ENCODE measurements at regions not wholly inside any gene's neighbourhood (a gene's known extent, or its start where the extent isn't known, plus 50 kb on each side); places are given as distances from the start of the nearest gene placed in this dataset.
"Not testable (repeated sequence)": the region's sequence is repeated elsewhere in the genome, so short reads cannot be mapped to it uniquely, and the experiment has no call there.

- no peak for DNase-seq
- Histone ChIP-seq H3K27me3 (ENCODE audit: insufficient read depth, low read length, poor library complexity, severe bottlenecking) (no peaks in the 10 kb centered on the region), H3K36me3 (ENCODE audit: insufficient read depth, low read length) (no peaks in the 10 kb centered on the region), H3K4me3 (ENCODE audit: low read length) (no peak overlapping the region), H3K27ac (ENCODE audit: low read depth, low read length) (no peak overlapping the region), H3K9me3 (ENCODE audit: low read length) (no peaks in the 10 kb centered on the region), H3K4me1 (ENCODE audit: insufficient read depth, low read length) (no peaks in the 10 kb centered on the region)
- H3K9me3 Mint-ChIP-seq: peaks cover 0 to 6% (median 0%) of the 10 kb centered on the region in 5 donors
- H3K27ac Mint-ChIP-seq: no peak overlapping the region
- no peaks in the 10 kb centered on the region for H3K36me3 Mint-ChIP-seq
- no peak overlapping the region for H3K4me3 Mint-ChIP-seq
- no peaks in the 10 kb centered on the region for H3K4me1 Mint-ChIP-seq
- CTCF ChIA-PET: no interaction called here
- POLR2A ChIA-PET: no interaction called here
- H3K27me3 Mint-ChIP-seq: no peaks in the 10 kb centered on the region
Measured at GRCh38 chr12:32983968-32984367, 87.4 kb upstream of the PKP2 start.

GRCh38 chr12:32983332-32983731, 86.8 kb upstream of the PKP2 start:
- Mint-ChIP-seq H3K27ac (no peak overlapping the region), H3K4me3 (no peak overlapping the region), H3K4me1 (no peaks in the 10 kb centered on the region), H3K27me3 (no peaks in the 10 kb centered on the region), H3K36me3 (no peaks in the 10 kb centered on the region), H3K9me3 (peaks cover 0 to 6% (median 0%) of the 10 kb centered on the region in 5 donors)
- no peak overlapping the region for H3K4me3 ChIP-seq (ENCODE audit: low read length)
- H3K27me3 ChIP-seq (ENCODE audit: insufficient read depth, low read length, poor library complexity, severe bottlenecking): no peaks in the 10 kb centered on the region
- H3K36me3 ChIP-seq (ENCODE audit: insufficient read depth, low read length): no peaks in the 10 kb centered on the region
- H3K9me3 ChIP-seq (ENCODE audit: low read length): no peaks in the 10 kb centered on the region
- H3K4me1 ChIP-seq (ENCODE audit: insufficient read depth, low read length): no peaks in the 10 kb centered on the region
- ChIA-PET POLR2A (no interaction called here), CTCF (no interaction called here)
- H3K27ac ChIP-seq (ENCODE audit: low read depth, low read length): no peak overlapping the region
- no peak for DNase-seq

DNA sequence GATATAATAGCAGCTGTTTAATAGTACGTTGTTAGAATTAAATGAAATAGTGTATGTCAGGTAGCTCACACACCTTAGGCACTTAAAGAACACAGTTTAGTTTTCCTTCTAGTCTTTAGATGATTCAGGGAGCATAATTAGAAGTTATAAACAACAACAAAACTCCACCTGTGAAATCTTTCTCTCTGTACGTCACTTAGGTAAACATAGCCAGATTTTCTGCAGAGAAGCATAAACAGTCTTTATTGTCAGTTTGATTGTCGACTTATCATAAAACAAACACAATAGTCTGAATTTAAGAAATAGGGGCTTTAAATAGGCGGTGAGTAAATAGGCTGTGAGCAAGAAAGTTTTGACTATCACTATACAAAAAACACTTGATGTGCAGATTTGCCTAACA, 84.6 kb upstream of the PKP2 start:
- Mint-ChIP-seq H3K9me3 (peaks cover 0 to 6% (median 0%) of the 10 kb centered on the region in 5 donors), H3K27ac (no peak overlapping the region), H3K4me3 (no peak overlapping the region), H3K27me3 (no peaks in the 10 kb centered on the region), H3K36me3 (no peaks in the 10 kb centered on the region), H3K4me1 (no peaks in the 10 kb centered on the region)
- ChIA-PET CTCF (no interaction called here), POLR2A (no interaction called here)
- no peaks in the 10 kb centered on the region for H3K9me3 ChIP-seq (ENCODE audit: low read length)
- no peaks in the 10 kb centered on the region for H3K27me3 ChIP-seq (ENCODE audit: insufficient read depth, low read length, poor library complexity, severe bottlenecking)
- no peaks in the 10 kb centered on the region for H3K36me3 ChIP-seq (ENCODE audit: insufficient read depth, low read length)
- no peak overlapping the region for H3K27ac ChIP-seq (ENCODE audit: low read depth, low read length)
- no peak overlapping the region for H3K4me3 ChIP-seq (ENCODE audit: low read length)
- DNase-seq: no peak
- H3K4me1 ChIP-seq (ENCODE audit: insufficient read depth, low read length): no peaks in the 10 kb centered on the region

GRCh38 chr12:32975122-32975521, 78.5 kb upstream of the PKP2 start:
- no peaks in the 10 kb centered on the region for H3K36me3 Mint-ChIP-seq
- no peak overlapping the region for H3K27ac Mint-ChIP-seq
- Histone ChIP-seq H3K27ac (ENCODE audit: low read depth, low read length) (no peak overlapping the region), H3K9me3 (ENCODE audit: low read length) (no peaks in the 10 kb centered on the region), H3K4me1 (ENCODE audit: insufficient read depth, low read length) (no peaks in the 10 kb centered on the region), H3K27me3 (ENCODE audit: insufficient read depth, low read length, poor library complexity, severe bottlenecking) (no peaks in the 10 kb centered on the region), H3K36me3 (ENCODE audit: insufficient read depth, low read length) (no peaks in the 10 kb centered on the region), H3K4me3 (ENCODE audit: low read length) (no peak overlapping the region)
- no peak for DNase-seq
- no peaks in the 10 kb centered on the region for H3K27me3 Mint-ChIP-seq
- no peaks in the 10 kb centered on the region for H3K4me1 Mint-ChIP-seq
- POLR2A ChIA-PET: no interaction called here
- peaks cover 0 to 1% (median 0%) of the 10 kb centered on the region in 5 donors for H3K9me3 Mint-ChIP-seq
- H3K4me3 Mint-ChIP-seq: no peak overlapping the region
- CTCF ChIA-PET: no interaction called here

- H3K27me3 ChIP-seq (ENCODE audit: insufficient read depth, low read length, poor library complexity, severe bottlenecking): no peaks in the 10 kb centered on the region
- no peaks in the 10 kb centered on the region for H3K27me3 Mint-ChIP-seq
- no peak overlapping the region for H3K4me3 Mint-ChIP-seq
- no peaks in the 10 kb centered on the region for H3K36me3 ChIP-seq (ENCODE audit: insufficient read depth, low read length)
- H3K9me3 Mint-ChIP-seq: no peaks in the 10 kb centered on the region
- H3K4me1 Mint-ChIP-seq: no peaks in the 10 kb centered on the region
- CTCF ChIA-PET: no interaction called here
- DNase-seq: no peak
- H3K27ac ChIP-seq (ENCODE audit: low read depth, low read length): no peak overlapping the region
- no peak overlapping the region for H3K4me3 ChIP-seq (ENCODE audit: low read length)
- no peak overlapping the region for H3K27ac Mint-ChIP-seq
- H3K4me1 ChIP-seq (ENCODE audit: insufficient read depth, low read length): no peaks in the 10 kb centered on the region
- no peaks in the 10 kb centered on the region for H3K36me3 Mint-ChIP-seq
- POLR2A ChIA-PET: no interaction called here
- H3K9me3 ChIP-seq (ENCODE audit: low read length): no peaks in the 10 kb centered on the region
Measured at GRCh38 chr12:32970465-32971110, 74.0 kb upstream of the PKP2 start.

DNA sequence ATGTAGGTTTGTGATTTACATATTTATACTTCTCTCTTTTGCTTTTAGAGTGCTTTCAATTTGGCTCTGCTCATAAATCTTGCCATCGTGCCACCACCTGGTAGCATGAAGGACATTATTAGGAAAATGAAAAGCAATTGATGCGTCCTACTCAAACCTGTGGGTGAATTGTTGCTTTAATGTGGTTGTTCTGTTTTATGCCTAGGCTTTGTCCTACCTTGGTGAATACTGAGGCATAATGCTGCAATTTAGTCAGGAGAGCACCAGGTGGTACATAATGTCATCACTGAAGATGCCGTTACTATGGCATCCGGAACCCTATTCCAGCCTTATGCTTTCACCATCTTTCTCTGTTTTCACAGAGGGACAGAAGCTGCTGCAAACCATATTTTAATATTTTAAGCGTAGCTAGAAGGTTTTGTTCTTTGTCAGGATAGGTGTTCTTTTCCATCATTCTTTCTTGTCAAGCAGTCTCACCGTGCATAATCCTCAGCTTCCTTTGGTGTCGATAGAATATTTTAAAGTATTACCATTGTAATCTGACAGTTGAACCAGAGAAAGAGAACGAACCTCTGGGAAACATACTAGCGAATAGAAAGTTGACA, 68.5 kb upstream of the PKP2 start:
- no peak for DNase-seq
- Histone ChIP-seq H3K27ac (ENCODE audit: low read depth, low read length) (no peak overlapping the region), H3K4me1 (ENCODE audit: insufficient read depth, low read length) (no peaks in the 10 kb centered on the region), H3K4me3 (ENCODE audit: low read length) (no peak overlapping the region), H3K27me3 (ENCODE audit: insufficient read depth, low read length, poor library complexity, severe bottlenecking) (no peaks in the 10 kb centered on the region), H3K36me3 (ENCODE audit: insufficient read depth, low read length) (no peaks in the 10 kb centered on the region), H3K9me3 (ENCODE audit: low read length) (no peaks in the 10 kb centered on the region)
- Mint-ChIP-seq H3K4me3 (no peak overlapping the region), H3K9me3 (peaks cover 0 to 6% (median 0%) of the 10 kb centered on the region in 5 donors), H3K36me3 (no peaks in the 10 kb centered on the region), H3K27ac (no peak overlapping the region), H3K4me1 (no peaks in the 10 kb centered on the region), H3K27me3 (no peaks in the 10 kb centered on the region)
- ChIA-PET POLR2A (no interaction called here), CTCF (no interaction called here)

GRCh38 chr12:32956418-32956817, 59.8 kb upstream of the PKP2 start:
- H3K9me3 Mint-ChIP-seq; H3K27me3 Mint-ChIP-seq; H3K27me3 ChIP-seq (ENCODE audit: insufficient read depth, low read length, poor library complexity, severe bottlenecking); DNase-seq; CTCF ChIA-PET; H3K36me3 Mint-ChIP-seq; H3K4me1 ChIP-seq (ENCODE audit: insufficient read depth, low read length); H3K36me3 ChIP-seq (ENCODE audit: insufficient read depth, low read length); H3K4me1 Mint-ChIP-seq; POLR2A ChIA-PET; H3K4me3 Mint-ChIP-seq; H3K27ac Mint-ChIP-seq; H3K4me3 ChIP-seq (ENCODE audit: low read length); H3K9me3 ChIP-seq (ENCODE audit: low read length); H3K27ac ChIP-seq (ENCODE audit: low read depth, low read length): not testable (repeated sequence)

- ChIA-PET CTCF (no interaction called here), POLR2A (no interaction called here)
- no peaks in the 10 kb centered on the region for H3K4me1 Mint-ChIP-seq
- DNase-seq: no peak
- Histone ChIP-seq H3K27ac (ENCODE audit: low read depth, low read length) (no peak overlapping the region), H3K9me3 (ENCODE audit: low read length) (no peaks in the 10 kb centered on the region), H3K4me3 (ENCODE audit: low read length) (no peak overlapping the region), H3K4me1 (ENCODE audit: insufficient read depth, low read length) (no peaks in the 10 kb centered on the region), H3K36me3 (ENCODE audit: insufficient read depth, low read length) (no peaks in the 10 kb centered on the region), H3K27me3 (ENCODE audit: insufficient read depth, low read length, poor library complexity, severe bottlenecking) (no peaks in the 10 kb centered on the region)
- H3K36me3 Mint-ChIP-seq: no peaks in the 10 kb centered on the region
- H3K4me3 Mint-ChIP-seq: no peak overlapping the region
- no peaks in the 10 kb centered on the region for H3K9me3 Mint-ChIP-seq
- peaks cover 3% of the 10 kb centered on the region in 2 donors for H3K27me3 Mint-ChIP-seq
- H3K27ac Mint-ChIP-seq: no peak overlapping the region
Measured at GRCh38 chr12:32952681-32953080, 56.1 kb upstream of the PKP2 start.

Data from CD8-positive, alpha-beta memory T cell (primary cell).